ENCODE measurements at regions not wholly inside any gene's neighbourhood (a gene's known extent, or its start where the extent isn't known, plus 50 kb on each side); places are given as distances from the start of the nearest gene placed in this dataset.
A peak's percentile ranks its signal among the peaks of the same experiment; 100 is the strongest.

- no peak overlapping the region for H3K27ac ChIP-seq (ENCODE audit: insufficient read depth, low read length, poor library complexity, severe bottlenecking)
- H3K36me3 Mint-ChIP-seq, result no peaks in the 10 kb centered on the region
- no peaks in the 10 kb centered on the region for H3K36me3 ChIP-seq (ENCODE audit: control insufficient read depth, insufficient read depth, low read length)
- no peaks in the 10 kb centered on the region for H3K4me1 Mint-ChIP-seq
- peaks cover 4% of the 10 kb centered on the region for H3K27me3 Mint-ChIP-seq
- H3K9me3 Mint-ChIP-seq, result peaks cover 0 to 1% (median 0%) of the 10 kb centered on the region in 7 donors
- ATAC-seq (ENCODE audit: low read depth in 2 of 2), result no peak
- no peak overlapping the region for H3K4me3 Mint-ChIP-seq
- H3K4me1 ChIP-seq (ENCODE audit: control insufficient read depth, insufficient read depth, low read length, poor library complexity, severe bottlenecking), result no peaks in the 10 kb centered on the region
- no peak for DNase-seq
- H3K9me3 ChIP-seq (ENCODE audit: control insufficient read depth in 2 of 2, low read length in 2 of 2), result no peaks in the 10 kb centered on the region
- no peak overlapping the region for H3K27ac Mint-ChIP-seq
- no peaks in the 10 kb centered on the region for H3K27me3 ChIP-seq (ENCODE audit: control insufficient read depth, insufficient read depth, low read length)
- H3K4me3 ChIP-seq (ENCODE audit: low read depth, low read length), result no peak overlapping the region
Observed at GRCh38 chr9:90972057-90972456, 170.4 kb downstream of the SYK start.

DNA sequence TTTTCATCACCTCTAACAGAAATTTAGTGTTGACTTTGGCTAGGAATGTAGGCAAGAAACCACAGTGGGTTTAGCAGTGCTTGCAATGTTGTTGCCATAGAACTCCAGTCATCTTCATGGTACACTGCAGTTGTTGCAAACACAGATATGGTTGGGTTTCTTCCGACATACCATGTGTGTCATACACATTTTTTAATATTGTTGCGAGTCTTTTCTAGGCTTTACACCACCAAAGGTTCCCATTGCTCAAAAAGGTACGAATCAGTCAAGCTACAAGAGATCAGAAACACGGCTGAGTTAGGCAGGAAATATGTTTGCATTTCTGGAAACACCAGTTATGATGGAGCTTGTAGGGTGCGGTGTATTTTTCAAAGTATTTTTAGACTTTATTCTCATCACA lies 172.4 kb downstream of the SYK start:
- DNase-seq, result no peak
- H3K27me3 Mint-ChIP-seq, result peaks cover 4% of the 10 kb centered on the region
- H3K9me3 Mint-ChIP-seq, result peaks cover 0 to 1% (median 0%) of the 10 kb centered on the region in 7 donors

GRCh38 chr9:90974643-90975245 lies 173.1 kb downstream of the SYK start:
- Histone ChIP-seq H3K4me1 (ENCODE audit: control insufficient read depth, insufficient read depth, low read length, poor library complexity, severe bottlenecking) (no peaks in the 10 kb centered on the region), H3K27ac (ENCODE audit: insufficient read depth, low read length, poor library complexity, severe bottlenecking) (no peak overlapping the region), H3K27me3 (ENCODE audit: control insufficient read depth, insufficient read depth, low read length) (peaks cover 3% of the 10 kb centered on the region), H3K4me3 (ENCODE audit: low read depth, low read length) (no peak overlapping the region), H3K36me3 (ENCODE audit: control insufficient read depth, insufficient read depth, low read length) (no peaks in the 10 kb centered on the region), H3K9me3 (ENCODE audit: control insufficient read depth in 2 of 2, low read length in 2 of 2) (no peaks in the 10 kb centered on the region)
- DNase-seq (no peak), ATAC-seq (ENCODE audit: low read depth in 2 of 2) (no peak)
- Mint-ChIP-seq H3K27me3 (peaks cover 4% of the 10 kb centered on the region), H3K36me3 (no peaks in the 10 kb centered on the region), H3K4me3 (no peak overlapping the region), H3K9me3 (peaks cover 0 to 1% (median 0%) of the 10 kb centered on the region in 7 donors), H3K4me1 (no peaks in the 10 kb centered on the region), H3K27ac (no peak overlapping the region)

More for the DNA sequence above, 172.4 kb downstream of the SYK start:
- Histone ChIP-seq H3K27ac (ENCODE audit: insufficient read depth, low read length, poor library complexity, severe bottlenecking) (no peak overlapping the region), H3K27me3 (ENCODE audit: control insufficient read depth, insufficient read depth, low read length) (no peaks in the 10 kb centered on the region), H3K4me1 (ENCODE audit: control insufficient read depth, insufficient read depth, low read length, poor library complexity, severe bottlenecking) (no peaks in the 10 kb centered on the region), H3K4me3 (ENCODE audit: low read depth, low read length) (no peak overlapping the region), H3K9me3 (ENCODE audit: control insufficient read depth in 2 of 2, low read length in 2 of 2) (no peaks in the 10 kb centered on the region), H3K36me3 (ENCODE audit: control insufficient read depth, insufficient read depth, low read length) (no peaks in the 10 kb centered on the region)
- no peak for ATAC-seq (ENCODE audit: low read depth in 2 of 2)
- H3K4me1 Mint-ChIP-seq, result no peaks in the 10 kb centered on the region
- H3K4me3 Mint-ChIP-seq, result no peak overlapping the region
- no peak overlapping the region for H3K27ac Mint-ChIP-seq
- H3K36me3 Mint-ChIP-seq, result no peaks in the 10 kb centered on the region

DNA sequence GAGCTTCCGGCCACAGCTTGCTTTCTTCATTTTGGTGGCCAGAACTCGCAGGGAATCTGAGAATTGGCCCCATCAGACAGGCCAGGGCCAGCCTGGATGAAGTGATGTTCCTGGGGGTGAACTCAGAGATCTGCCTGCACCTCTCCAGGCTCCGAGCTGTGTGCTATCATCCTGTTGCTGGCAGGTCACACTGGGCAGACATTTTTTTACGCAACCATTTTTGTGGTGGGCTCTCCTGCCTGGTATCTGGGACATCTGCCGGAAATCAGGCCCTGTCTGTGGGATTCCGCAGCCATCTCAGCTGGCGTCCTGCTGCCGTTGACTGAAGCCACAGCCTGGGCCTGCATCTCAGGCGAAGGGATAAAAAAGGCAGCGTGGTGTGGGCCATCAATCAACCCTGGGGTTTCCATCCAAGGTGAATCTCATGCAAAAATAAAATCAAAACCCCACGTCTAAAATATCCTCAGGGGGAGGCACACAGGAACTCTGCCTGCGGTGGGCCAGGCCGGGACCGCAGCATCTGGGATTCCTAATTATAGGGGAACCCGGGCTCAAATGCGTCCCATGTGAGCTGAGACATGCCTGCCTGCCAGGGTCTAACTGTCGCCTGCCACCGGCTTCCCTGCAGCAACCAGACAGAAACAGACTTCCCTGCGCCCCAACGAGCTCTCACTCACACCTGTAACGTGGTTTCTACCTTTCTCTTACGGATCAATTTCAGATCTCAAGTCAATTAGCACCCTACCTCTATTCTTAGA lies 174.3 kb downstream of the SYK start:
- Histone ChIP-seq H3K9me3 (ENCODE audit: control insufficient read depth in 2 of 2, low read length in 2 of 2) (no peaks in the 10 kb centered on the region), H3K27ac (ENCODE audit: insufficient read depth, low read length, poor library complexity, severe bottlenecking) (no peak overlapping the region), H3K4me3 (ENCODE audit: low read depth, low read length) (no peak overlapping the region), H3K27me3 (ENCODE audit: control insufficient read depth, insufficient read depth, low read length) (peaks cover 3% of the 10 kb centered on the region), H3K36me3 (ENCODE audit: control insufficient read depth, insufficient read depth, low read length) (no peaks in the 10 kb centered on the region), H3K4me1 (ENCODE audit: control insufficient read depth, insufficient read depth, low read length, poor library complexity, severe bottlenecking) (no peaks in the 10 kb centered on the region)
- peaks cover 4% of the 10 kb centered on the region for H3K27me3 Mint-ChIP-seq
- H3K9me3 Mint-ChIP-seq, result peaks cover 0 to 1% (median 0%) of the 10 kb centered on the region in 7 donors
- no peak overlapping the region for H3K27ac Mint-ChIP-seq
- no peak overlapping the region for H3K4me3 Mint-ChIP-seq
- no peaks in the 10 kb centered on the region for H3K4me1 Mint-ChIP-seq
- no peaks in the 10 kb centered on the region for H3K36me3 Mint-ChIP-seq
- no peak for ATAC-seq (ENCODE audit: low read depth in 2 of 2)
- no peak for DNase-seq

DNA sequence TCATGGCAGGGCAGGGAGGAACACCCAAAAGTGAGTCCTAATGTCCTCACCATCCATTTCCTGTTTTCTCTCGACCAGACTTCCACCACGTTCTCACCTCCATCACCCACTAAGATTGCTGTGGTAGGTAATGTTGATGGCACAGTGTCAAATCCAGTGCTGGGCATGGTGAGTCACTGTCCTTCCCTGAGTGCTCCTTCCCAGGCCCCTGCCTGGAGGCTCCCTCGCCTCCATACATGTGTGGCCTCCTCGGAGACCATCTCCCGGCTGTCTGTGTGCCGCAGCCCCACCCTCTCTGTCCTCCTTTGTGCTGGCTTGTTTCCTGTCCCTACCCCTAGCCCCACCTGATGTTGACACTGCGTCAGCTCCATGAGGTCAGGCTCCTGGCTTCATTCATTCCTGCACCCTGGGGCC lies 177.5 kb downstream of the SYK start:
- H3K36me3 Mint-ChIP-seq, result no peaks in the 10 kb centered on the region
- no peak overlapping the region for H3K27ac ChIP-seq (ENCODE audit: insufficient read depth, low read length, poor library complexity, severe bottlenecking)
- peaks cover 4% of the 10 kb centered on the region for H3K27me3 Mint-ChIP-seq
- DNase-seq (no peak), ATAC-seq (ENCODE audit: low read depth in 2 of 2) (no peak)
- peaks cover 0 to 1% (median 0%) of the 10 kb centered on the region in 7 donors for H3K9me3 Mint-ChIP-seq
- H3K27me3 ChIP-seq (ENCODE audit: control insufficient read depth, insufficient read depth, low read length), result peaks cover 3% of the 10 kb centered on the region
- H3K9me3 ChIP-seq (ENCODE audit: control insufficient read depth in 2 of 2, low read length in 2 of 2), result no peaks in the 10 kb centered on the region
- H3K36me3 ChIP-seq (ENCODE audit: control insufficient read depth, insufficient read depth, low read length), result no peaks in the 10 kb centered on the region
- H3K4me3 Mint-ChIP-seq, result no peak overlapping the region
- no peaks in the 10 kb centered on the region for H3K4me1 Mint-ChIP-seq
- H3K27ac Mint-ChIP-seq, result peak overlapping the region in 1 of 3 donors; percentile 3
- no peaks in the 10 kb centered on the region for H3K4me1 ChIP-seq (ENCODE audit: control insufficient read depth, insufficient read depth, low read length, poor library complexity, severe bottlenecking)
- no peak overlapping the region for H3K4me3 ChIP-seq (ENCODE audit: low read depth, low read length)

- H3K27ac Mint-ChIP-seq, result no peak overlapping the region
- no peaks in the 10 kb centered on the region for H3K4me1 Mint-ChIP-seq
- H3K36me3 ChIP-seq (ENCODE audit: control insufficient read depth, insufficient read depth, low read length), result no peaks in the 10 kb centered on the region
- H3K9me3 ChIP-seq (ENCODE audit: control insufficient read depth in 2 of 2, low read length in 2 of 2), result no peaks in the 10 kb centered on the region
- no peaks in the 10 kb centered on the region for H3K36me3 Mint-ChIP-seq
- no peak overlapping the region for H3K4me3 ChIP-seq (ENCODE audit: low read depth, low read length)
- H3K27ac ChIP-seq (ENCODE audit: insufficient read depth, low read length, poor library complexity, severe bottlenecking), result no peak overlapping the region
- DNase-seq (no peak), ATAC-seq (ENCODE audit: low read depth in 2 of 2) (no peak)
- no peaks in the 10 kb centered on the region for H3K4me1 ChIP-seq (ENCODE audit: control insufficient read depth, insufficient read depth, low read length, poor library complexity, severe bottlenecking)
- H3K9me3 Mint-ChIP-seq, result peaks cover 0 to 1% (median 0%) of the 10 kb centered on the region in 7 donors
- no peak overlapping the region for H3K4me3 Mint-ChIP-seq
- H3K27me3 ChIP-seq (ENCODE audit: control insufficient read depth, insufficient read depth, low read length), result peaks cover 3% of the 10 kb centered on the region
- peaks cover 4% of the 10 kb centered on the region for H3K27me3 Mint-ChIP-seq
Observed at GRCh38 chr9:90979639-90980038, 178.0 kb downstream of the SYK start.

DNA sequence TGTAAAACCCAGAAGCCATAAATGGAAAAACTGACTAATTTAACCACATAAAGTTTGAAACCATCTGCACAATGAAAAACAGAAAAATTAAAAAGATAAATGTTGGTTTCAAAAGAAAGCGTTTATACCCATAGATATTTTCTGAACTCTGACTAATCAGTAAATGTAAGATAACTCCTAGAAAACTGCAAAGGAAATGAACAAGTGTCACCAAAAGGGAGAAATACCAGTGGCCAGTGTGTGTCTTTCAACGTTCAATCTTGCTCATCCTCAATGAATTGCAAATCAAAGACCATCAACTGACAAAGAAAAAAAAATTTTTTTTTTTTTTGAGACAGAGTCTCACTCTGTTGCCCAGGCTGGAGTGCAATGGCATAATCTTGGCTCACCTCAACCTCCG lies 180.1 kb downstream of the SYK start:
- no peak overlapping the region for H3K27ac Mint-ChIP-seq
- no peaks in the 10 kb centered on the region for H3K4me1 Mint-ChIP-seq
- DNase-seq (no peak), ATAC-seq (ENCODE audit: low read depth in 2 of 2) (no peak)
- Histone ChIP-seq H3K4me1 (ENCODE audit: control insufficient read depth, insufficient read depth, low read length, poor library complexity, severe bottlenecking) (no peaks in the 10 kb centered on the region), H3K27me3 (ENCODE audit: control insufficient read depth, insufficient read depth, low read length) (peaks cover 3% of the 10 kb centered on the region), H3K36me3 (ENCODE audit: control insufficient read depth, insufficient read depth, low read length) (no peaks in the 10 kb centered on the region), H3K4me3 (ENCODE audit: low read depth, low read length) (no peak overlapping the region), H3K9me3 (ENCODE audit: control insufficient read depth in 2 of 2, low read length in 2 of 2) (no peaks in the 10 kb centered on the region), H3K27ac (ENCODE audit: insufficient read depth, low read length, poor library complexity, severe bottlenecking) (no peak overlapping the region)
- H3K9me3 Mint-ChIP-seq, result no peaks in the 10 kb centered on the region
- H3K27me3 Mint-ChIP-seq, result peaks cover 5% of the 10 kb centered on the region
- H3K36me3 Mint-ChIP-seq, result no peaks in the 10 kb centered on the region
- H3K4me3 Mint-ChIP-seq, result no peak overlapping the region

DNA sequence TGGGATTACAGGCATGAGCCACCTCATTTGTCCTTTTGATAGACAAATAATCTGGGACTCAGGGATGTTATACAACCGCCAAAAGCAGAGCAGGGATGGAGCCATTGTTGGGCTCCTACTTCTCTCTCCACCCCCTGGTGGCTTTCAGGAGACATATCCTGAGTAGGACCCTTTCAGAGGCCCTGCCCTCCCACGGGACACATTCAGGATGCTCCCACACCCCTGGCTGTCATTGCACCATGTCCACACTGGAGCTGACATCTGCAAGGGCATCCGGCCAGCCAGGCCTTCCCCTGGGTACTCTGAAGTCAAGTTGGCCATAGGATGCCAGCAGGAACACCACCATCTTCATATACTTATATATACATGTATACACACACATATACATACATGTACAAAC lies 181.8 kb downstream of the SYK start:
- ATAC-seq (ENCODE audit: low read depth in 2 of 2) (no peak), DNase-seq (no peak)
- Mint-ChIP-seq H3K9me3 (no peaks in the 10 kb centered on the region), H3K4me3 (no peak overlapping the region), H3K36me3 (no peaks in the 10 kb centered on the region), H3K4me1 (no peaks in the 10 kb centered on the region), H3K27ac (no peak overlapping the region), H3K27me3 (peaks cover 7% of the 10 kb centered on the region)
- Histone ChIP-seq H3K36me3 (ENCODE audit: control insufficient read depth, insufficient read depth, low read length) (no peaks in the 10 kb centered on the region), H3K27me3 (ENCODE audit: control insufficient read depth, insufficient read depth, low read length) (peaks cover 3% of the 10 kb centered on the region), H3K4me1 (ENCODE audit: control insufficient read depth, insufficient read depth, low read length, poor library complexity, severe bottlenecking) (no peaks in the 10 kb centered on the region), H3K4me3 (ENCODE audit: low read depth, low read length) (no peak overlapping the region), H3K27ac (ENCODE audit: insufficient read depth, low read length, poor library complexity, severe bottlenecking) (no peak overlapping the region), H3K9me3 (ENCODE audit: control insufficient read depth in 2 of 2, low read length in 2 of 2) (no peaks in the 10 kb centered on the region)
